Small intestine (tissue), 7 donors: ENCODE measurements at regions not wholly inside any gene's neighbourhood (a gene's known extent, or its start where the extent isn't known, plus 50 kb on each side); places are given as distances from the start of the nearest gene placed in this dataset.

Experiments used
- DNase-seq, 2 donors: peaks; one replicate each; pipeline versions ENCODE4 v3.0.0 to v3.0.0-alpha.2; 2013
- FAIRE-seq: peaks from 2 replicates; lab custom pipeline; 2012; peaks lifted over from hg19 to GRCh38; lab: Jason Lieb, UNC
- H3K27ac ChIP-seq, 3 donors: one replicate each; pipeline ENCODE4 v1.5.1; 2013; ENCODE audit warnings: low read length in 2 of 3, mild to moderate bottlenecking in 2 of 3, control low read depth in 1 of 3, inconsistent platforms in 1 of 3, low read depth in 1 of 3, moderate library complexity in 1 of 3
- H3K27me3 ChIP-seq, 3 donors: one replicate each; pipeline ENCODE4 v1.6.1; 2013; ENCODE audit warnings: low read length in 3 of 3, inconsistent platforms in 1 of 3; ENCODE audit not compliant: control insufficient read depth in 3 of 3, insufficient read depth in 3 of 3
- H3K36me3 ChIP-seq, 3 donors: one replicate each; pipeline ENCODE4 v1.6.1; 2013; ENCODE audit warnings: low read length in 3 of 3, inconsistent platforms in 1 of 3, low read depth in 1 of 3, mild to moderate bottlenecking in 1 of 3, moderate library complexity in 1 of 3; ENCODE audit not compliant: control insufficient read depth in 3 of 3, insufficient read depth in 2 of 3
- H3K4me1 ChIP-seq, 3 donors: one replicate each; pipeline ENCODE4 v1.6.1; 2013; ENCODE audit warnings: low read length in 2 of 3, inconsistent platforms in 1 of 3, low read depth in 1 of 3, mild to moderate bottlenecking in 1 of 3, moderate library complexity in 1 of 3; ENCODE audit not compliant: control insufficient read depth in 3 of 3, insufficient read depth in 2 of 3
- H3K4me3 ChIP-seq, 3 donors: one replicate each; pipeline ENCODE4 v1.5.1; 2013; ENCODE audit warnings: low read length in 3 of 3, control low read depth in 1 of 3, inconsistent platforms in 1 of 3, low read depth in 1 of 3, mild to moderate bottlenecking in 1 of 3, moderate library complexity in 1 of 3
- H3K9me3 ChIP-seq, 2 donors: one replicate each; pipeline ENCODE4 v1.6.1; 2013; ENCODE audit warnings: low read depth in 1 of 2, low read length in 1 of 2; ENCODE audit not compliant: control insufficient read depth in 2 of 2, insufficient read depth in 1 of 2
- WGBS, 3 donors: extraction: QIAGEN DNeasy Blood & Tissue Kit; methylation state at CpG; one replicate each; pipeline ENCODE4 v1.1.7; 2013; 5-methylcytosine and 5-hydroxymethylcytosine counted together
- donor health status: healthy with polysubstance abuse.
- donor health status: control.
- donor health status: control.
- donor health status: Bipolar disorder and iron deficiency.
- donor health status: healthy.

DNA sequence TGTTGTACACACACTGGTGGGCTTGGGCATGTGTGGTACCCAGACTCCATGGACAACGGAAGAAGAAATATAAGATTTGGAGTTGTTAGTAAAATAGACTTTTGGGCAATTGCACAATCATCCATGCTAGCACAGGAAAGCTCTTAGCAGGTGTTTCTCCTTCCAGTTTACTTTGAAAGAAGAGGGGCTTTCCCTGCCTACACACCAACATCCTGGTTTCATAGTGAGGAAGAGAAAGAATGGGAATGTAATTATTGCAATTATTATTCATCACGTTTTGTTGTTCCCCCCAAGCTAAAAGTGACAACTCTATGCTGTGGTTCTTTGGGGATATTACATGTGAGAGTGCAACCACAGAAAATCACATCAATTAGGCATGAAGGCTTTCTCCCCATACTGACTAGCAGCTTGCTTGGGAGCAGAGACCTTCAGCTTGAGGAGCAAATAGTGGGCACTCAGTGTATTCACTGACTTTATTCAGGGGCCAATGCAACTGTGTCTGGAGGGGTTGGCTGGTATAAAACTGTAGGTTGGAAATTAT, 57.2 kb upstream of the PUDP start:
- WGBS, 3 donors = 36 to 55% (median 51%) methylated on average over 2 of the region's 2 CpGs
- Histone ChIP-seq H3K4me3 (no peak overlapping the region), H3K36me3 (no peaks in the 10 kb centered on the region), H3K27me3 (no peaks in the 10 kb centered on the region), H3K27ac (no peak overlapping the region), H3K4me1 (no peaks in the 10 kb centered on the region), H3K9me3 (no peaks in the 10 kb centered on the region)
- DNase-seq (no peak), FAIRE-seq (no peak)

DNA sequence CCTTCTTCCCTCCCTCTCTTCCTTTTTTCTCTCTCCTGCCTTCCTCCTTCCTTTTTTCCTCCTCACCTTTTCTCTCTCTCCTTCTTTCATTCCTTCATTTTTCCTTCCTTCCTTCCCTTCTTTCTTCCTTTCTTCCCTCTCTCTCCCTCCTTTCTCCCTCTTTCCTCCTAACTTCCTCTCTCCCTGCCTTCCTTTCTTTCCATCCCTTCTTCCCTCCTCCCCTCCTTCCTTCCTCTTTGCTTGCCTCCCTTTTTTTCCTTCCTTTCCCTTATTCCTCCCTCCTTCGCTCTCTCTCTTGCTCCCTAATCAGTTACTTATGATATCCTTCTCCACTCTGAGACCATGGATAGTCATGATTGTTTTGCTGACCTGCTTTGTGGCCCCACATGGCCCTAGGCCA, 56.7 kb upstream of the PUDP start:
- no peaks in the 10 kb centered on the region for H3K27me3 ChIP-seq
- H3K4me1 ChIP-seq = no peaks in the 10 kb centered on the region
- no peak overlapping the region for H3K27ac ChIP-seq
- H3K36me3 ChIP-seq = no peaks in the 10 kb centered on the region
- 94 to 100% (median 98%) methylated on average over 1 of the region's 1 CpG for WGBS, 3 donors
- DNase-seq = no peak
- no peak overlapping the region for H3K4me3 ChIP-seq
- FAIRE-seq = no peak
- no peaks in the 10 kb centered on the region for H3K9me3 ChIP-seq

GRCh38 chrX:7202206-7202605, 54.3 kb upstream of the PUDP start:
- H3K4me1 ChIP-seq = no peaks in the 10 kb centered on the region
- H3K27ac ChIP-seq = no peak overlapping the region
- no peak overlapping the region for H3K4me3 ChIP-seq
- FAIRE-seq = no peak
- DNase-seq = no peak
- H3K27me3 ChIP-seq = no peaks in the 10 kb centered on the region
- no peaks in the 10 kb centered on the region for H3K36me3 ChIP-seq
- WGBS, 3 donors = 84 to 87% (median 87%) methylated on average over 3 of the region's 3 CpGs
- no peaks in the 10 kb centered on the region for H3K9me3 ChIP-seq

DNA sequence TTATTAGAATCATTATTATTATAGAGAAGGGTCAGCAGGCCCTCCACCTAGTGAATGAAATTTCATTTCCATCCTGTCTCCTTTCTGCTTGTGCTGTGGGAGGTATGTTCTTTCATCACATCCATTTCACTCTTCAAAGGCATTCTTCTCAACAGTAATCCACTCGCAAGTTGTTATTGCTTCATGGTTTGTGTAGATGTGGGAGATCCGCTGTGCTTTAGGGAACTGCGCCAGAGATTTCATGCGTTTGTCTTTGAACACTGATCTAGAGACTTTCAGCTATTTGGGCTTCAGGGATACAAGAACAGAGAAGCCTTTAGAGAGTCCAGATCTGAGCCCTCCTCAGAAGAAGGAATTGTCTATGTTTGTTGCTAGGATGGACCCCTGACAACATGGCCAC, 53.5 kb upstream of the PUDP start:
- H3K9me3 ChIP-seq = no peaks in the 10 kb centered on the region
- no peaks in the 10 kb centered on the region for H3K36me3 ChIP-seq
- H3K4me3 ChIP-seq = no peak overlapping the region
- H3K27me3 ChIP-seq = no peaks in the 10 kb centered on the region
- FAIRE-seq (no peak), DNase-seq (no peak)
- no peaks in the 10 kb centered on the region for H3K4me1 ChIP-seq
- H3K27ac ChIP-seq = no peak overlapping the region
- WGBS, 3 donors = 93 to 95% (median 94%) methylated on average over 4 of the region's 4 CpGs

- FAIRE-seq (no peak), DNase-seq (no peak)
- Histone ChIP-seq H3K27me3 (no peaks in the 10 kb centered on the region), H3K27ac (no peak overlapping the region), H3K36me3 (no peaks in the 10 kb centered on the region), H3K4me1 (no peaks in the 10 kb centered on the region), H3K9me3 (no peaks in the 10 kb centered on the region), H3K4me3 (no peak overlapping the region)
- 65 to 71% (median 67%) methylated on average over 5 of the region's 5 CpGs for WGBS, 3 donors
Observed at GRCh38 chrX:7198499-7198898, 50.5 kb upstream of the PUDP start.
